Stimulated activated naive B cell treated with anti-CD40 and anti-IgM and Interleukin-4, amounts not matched to agents 10 μg/mL and 1 μg/mL and 100 μg/mL, for 72 hours (primary cell): ENCODE measurements at regions not wholly inside any gene's neighbourhood (a gene's known extent, or its start where the extent isn't known, plus 50 kb on each side); places are given as distances from the start of the nearest gene placed in this dataset.
"Not testable (repeated sequence)": the region's sequence is repeated elsewhere in the genome, so short reads cannot be mapped to it uniquely, and the experiment has no call there.

Source experiments
- ATAC-seq, 2 donors: fragments of 150-1000 bp; cut with Tn5 transposase; replicated peaks; 2 replicates each; pipeline ENCODE4 v1.10.0; 2021; ENCODE audit warnings: moderate library complexity in 1 of 2
- DNase-seq: peaks from one replicate; pipeline ENCODE4 v3.0.0; 2021
- H3K27ac Mint-ChIP-seq: one replicate; pipeline ENCODE4 v1.8.0; 2022; ENCODE audit warnings: mild to moderate bottlenecking, mixed read lengths
- H3K27me3 Mint-ChIP-seq, 2 donors: one replicate each; pipeline ENCODE4 v1.8.0; 2022; ENCODE audit warnings: mixed read lengths in 2 of 2
- H3K36me3 Mint-ChIP-seq, 2 donors: one replicate each; pipeline ENCODE4 v1.8.0; 2022; ENCODE audit warnings: mixed read lengths in 2 of 2, mild to moderate bottlenecking in 1 of 2
- H3K4me1 Mint-ChIP-seq, 2 donors: one replicate each; pipeline ENCODE4 v1.8.0; 2022; ENCODE audit warnings: mixed read lengths in 2 of 2, mild to moderate bottlenecking in 1 of 2
- H3K4me3 Mint-ChIP-seq, 2 donors: one replicate each; pipeline ENCODE4 v1.8.0; 2022; ENCODE audit warnings: mild to moderate bottlenecking in 2 of 2, mixed read lengths in 2 of 2, moderate library complexity in 1 of 2
- H3K9me3 Mint-ChIP-seq, 2 donors: one replicate each; pipeline ENCODE4 v1.8.0; 2022; ENCODE audit warnings: mixed read lengths in 2 of 2, mild to moderate bottlenecking in 1 of 2

GRCh38 chr4:10875144-10875799 lies 190.7 kb upstream of the CLNK start:
- H3K9me3 Mint-ChIP-seq, result peaks cover 0 to 2% of the 10 kb centered on the region in 2 donors
- no peak for ATAC-seq
- no peaks in the 10 kb centered on the region for H3K36me3 Mint-ChIP-seq
- DNase-seq, result no peak
- H3K4me3 Mint-ChIP-seq, result no peak overlapping the region
- H3K27me3 Mint-ChIP-seq, result no peaks in the 10 kb centered on the region
- H3K4me1 Mint-ChIP-seq, result peaks cover 10 to 17% of the 10 kb centered on the region in 2 donors
- no peak overlapping the region for H3K27ac Mint-ChIP-seq

GRCh38 chr4:10873809-10874208 lies 189.2 kb upstream of the CLNK start:
- no peak for ATAC-seq
- Mint-ChIP-seq H3K27me3 (no peaks in the 10 kb centered on the region), H3K4me3 (no peak overlapping the region), H3K4me1 (peaks cover 10 to 17% of the 10 kb centered on the region in 2 donors), H3K9me3 (peaks cover 0 to 2% of the 10 kb centered on the region in 2 donors), H3K36me3 (no peaks in the 10 kb centered on the region), H3K27ac (no peak overlapping the region)
- no peak for DNase-seq

- no peak overlapping the region for H3K27ac Mint-ChIP-seq
- no peak for DNase-seq
- no peaks in the 10 kb centered on the region for H3K27me3 Mint-ChIP-seq
- H3K4me3 Mint-ChIP-seq, result no peak overlapping the region
- peaks cover 10 to 17% of the 10 kb centered on the region in 2 donors for H3K4me1 Mint-ChIP-seq
- peaks cover 0 to 2% of the 10 kb centered on the region in 2 donors for H3K9me3 Mint-ChIP-seq
- no peaks in the 10 kb centered on the region for H3K36me3 Mint-ChIP-seq
- ATAC-seq, result peak; percentile 62 to 80
Measured at GRCh38 chr4:10872833-10873517, 188.4 kb upstream of the CLNK start.

GRCh38 chr4:10866666-10867065 lies 182.1 kb upstream of the CLNK start:
- H3K4me3 Mint-ChIP-seq, result no peak overlapping the region
- no peaks in the 10 kb centered on the region for H3K4me1 Mint-ChIP-seq
- no peak overlapping the region for H3K27ac Mint-ChIP-seq
- ATAC-seq, result no peak
- no peaks in the 10 kb centered on the region for H3K9me3 Mint-ChIP-seq
- no peak for DNase-seq
- H3K36me3 Mint-ChIP-seq, result no peaks in the 10 kb centered on the region
- H3K27me3 Mint-ChIP-seq, result no peaks in the 10 kb centered on the region

GRCh38 chr4:10861036-10861435 lies 176.5 kb upstream of the CLNK start:
- Mint-ChIP-seq H3K36me3 (peaks cover 2 to 3% of the 10 kb centered on the region in 2 donors), H3K27ac (no peak overlapping the region), H3K4me3 (no peak overlapping the region), H3K27me3 (no peaks in the 10 kb centered on the region), H3K4me1 (no peaks in the 10 kb centered on the region), H3K9me3 (peaks cover 2 to 3% of the 10 kb centered on the region in 2 donors)
- no peak for ATAC-seq
- no peak for DNase-seq

- Mint-ChIP-seq H3K4me3 (no peak overlapping the region), H3K27me3 (peaks cover 0 to 7% of the 10 kb centered on the region in 2 donors), H3K4me1 (peaks cover 0 to 2% of the 10 kb centered on the region in 2 donors), H3K36me3 (peaks cover 2 to 3% of the 10 kb centered on the region in 2 donors), H3K27ac (no peak overlapping the region), H3K9me3 (peaks cover 2 to 3% of the 10 kb centered on the region in 2 donors)
- DNase-seq, result no peak
- no peak for ATAC-seq
Measured at GRCh38 chr4:10856271-10856782, 171.8 kb upstream of the CLNK start.

- ATAC-seq, result no peak
- no peak overlapping the region for H3K4me3 Mint-ChIP-seq
- H3K4me1 Mint-ChIP-seq, result peaks cover 0 to 2% of the 10 kb centered on the region in 2 donors
- H3K27me3 Mint-ChIP-seq, result peaks cover 0 to 7% of the 10 kb centered on the region in 2 donors
- H3K9me3 Mint-ChIP-seq, result peaks cover 0 to 2% of the 10 kb centered on the region in 2 donors
- peaks cover 0 to 3% of the 10 kb centered on the region in 2 donors for H3K36me3 Mint-ChIP-seq
- H3K27ac Mint-ChIP-seq, result no peak overlapping the region
- no peak for DNase-seq
Measured at GRCh38 chr4:10853196-10853595, 168.6 kb upstream of the CLNK start.

- Mint-ChIP-seq H3K9me3 (peaks cover 0 to 3% of the 10 kb centered on the region in 2 donors), H3K36me3 (peaks cover 0 to 1% of the 10 kb centered on the region in 2 donors), H3K4me3 (no peak overlapping the region), H3K4me1 (peaks cover 0 to 1% of the 10 kb centered on the region in 2 donors), H3K27me3 (no peaks in the 10 kb centered on the region), H3K27ac (no peak overlapping the region)
- DNase-seq (no peak), ATAC-seq (no peak)
Measured at GRCh38 chr4:10841697-10842096, 157.1 kb upstream of the CLNK start.

GRCh38 chr4:10837151-10837550 lies 152.6 kb upstream of the CLNK start:
- Mint-ChIP-seq H3K27me3 (no peaks in the 10 kb centered on the region), H3K4me3 (no peak overlapping the region), H3K9me3 (no peaks in the 10 kb centered on the region), H3K27ac (no peak overlapping the region), H3K4me1 (peaks cover 13 to 20% of the 10 kb centered on the region in 2 donors), H3K36me3 (no peaks in the 10 kb centered on the region)
- no peak for DNase-seq
- ATAC-seq, result no peak

GRCh38 chr4:10832806-10833628 lies 148.4 kb upstream of the CLNK start:
- peaks cover 0 to 10% of the 10 kb centered on the region in 2 donors for H3K9me3 Mint-ChIP-seq
- H3K4me3 Mint-ChIP-seq, result peak overlapping the region in 1 of 2 donors; percentile 20
- peaks cover 8 to 9% of the 10 kb centered on the region in 2 donors for H3K36me3 Mint-ChIP-seq
- peak; percentile 88 to 89 for ATAC-seq
- peak overlapping the region; percentile 79 for H3K27ac Mint-ChIP-seq
- H3K4me1 Mint-ChIP-seq, result peaks cover 22 to 29% of the 10 kb centered on the region in 2 donors
- no peak for DNase-seq
- no peaks in the 10 kb centered on the region for H3K27me3 Mint-ChIP-seq

GRCh38 chr4:10831727-10832408 lies 147.3 kb upstream of the CLNK start:
- Mint-ChIP-seq H3K4me3 (no peak overlapping the region), H3K4me1 (peaks cover 22 to 29% of the 10 kb centered on the region in 2 donors), H3K9me3 (peaks cover 0 to 11% of the 10 kb centered on the region in 2 donors), H3K27me3 (no peaks in the 10 kb centered on the region), H3K27ac (peak overlapping the region; percentile 33), H3K36me3 (peaks cover 8 to 9% of the 10 kb centered on the region in 2 donors)
- DNase-seq, result no peak
- ATAC-seq, result no peak

GRCh38 chr4:10828918-10829538 lies 144.5 kb upstream of the CLNK start:
- ATAC-seq, H3K27me3 Mint-ChIP-seq: not testable (repeated sequence)
- H3K4me1 Mint-ChIP-seq, result peaks cover 18 to 26% of the 10 kb centered on the region in 2 donors

GRCh38 chr4:10821826-10822225 lies 137.3 kb upstream of the CLNK start:
- no peaks in the 10 kb centered on the region for H3K9me3 Mint-ChIP-seq
- H3K27ac Mint-ChIP-seq, result no peak overlapping the region
- ATAC-seq (no peak), DNase-seq (no peak)
- no peaks in the 10 kb centered on the region for H3K36me3 Mint-ChIP-seq
- no peaks in the 10 kb centered on the region for H3K27me3 Mint-ChIP-seq
- no peaks in the 10 kb centered on the region for H3K4me1 Mint-ChIP-seq
- no peak overlapping the region for H3K4me3 Mint-ChIP-seq

More at GRCh38 chr4:10828918-10829538, 144.5 kb upstream of the CLNK start:
- H3K9me3 Mint-ChIP-seq, result peaks cover 0 to 11% of the 10 kb centered on the region in 2 donors
- not testable (repeated sequence) for H3K36me3 Mint-ChIP-seq, DNase-seq, H3K4me3 Mint-ChIP-seq, H3K27ac Mint-ChIP-seq
